NB4 (cell line): ENCODE measurements at regions not wholly inside any gene's neighbourhood (a gene's known extent, or its start where the extent isn't known, plus 50 kb on each side); places are given as distances from the start of the nearest gene placed in this dataset.

ENCODE experiments used
- MAX ChIP-seq: IDR thresholded peaks from 2 replicates; pipeline ENCODE4 v1.6.1; 2011; ENCODE audit warnings: low read depth, low read length
- TF ChIP-seq, protein P1 (sequence below): IDR thresholded peaks from one replicate; pipeline ENCODE4 v1.5.1; 2012; ENCODE audit warnings: low read depth, low read length

- TF ChIP-seq MAX, result no peak
- TF ChIP-seq, protein P1, sequence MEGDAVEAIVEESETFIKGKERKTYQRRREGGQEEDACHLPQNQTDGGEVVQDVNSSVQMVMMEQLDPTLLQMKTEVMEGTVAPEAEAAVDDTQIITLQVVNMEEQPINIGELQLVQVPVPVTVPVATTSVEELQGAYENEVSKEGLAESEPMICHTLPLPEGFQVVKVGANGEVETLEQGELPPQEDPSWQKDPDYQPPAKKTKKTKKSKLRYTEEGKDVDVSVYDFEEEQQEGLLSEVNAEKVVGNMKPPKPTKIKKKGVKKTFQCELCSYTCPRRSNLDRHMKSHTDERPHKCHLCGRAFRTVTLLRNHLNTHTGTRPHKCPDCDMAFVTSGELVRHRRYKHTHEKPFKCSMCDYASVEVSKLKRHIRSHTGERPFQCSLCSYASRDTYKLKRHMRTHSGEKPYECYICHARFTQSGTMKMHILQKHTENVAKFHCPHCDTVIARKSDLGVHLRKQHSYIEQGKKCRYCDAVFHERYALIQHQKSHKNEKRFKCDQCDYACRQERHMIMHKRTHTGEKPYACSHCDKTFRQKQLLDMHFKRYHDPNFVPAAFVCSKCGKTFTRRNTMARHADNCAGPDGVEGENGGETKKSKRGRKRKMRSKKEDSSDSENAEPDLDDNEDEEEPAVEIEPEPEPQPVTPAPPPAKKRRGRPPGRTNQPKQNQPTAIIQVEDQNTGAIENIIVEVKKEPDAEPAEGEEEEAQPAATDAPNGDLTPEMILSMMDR, result no peak
These were observed 1073.2 kb downstream of the TMTC2 start for GRCh38 chr12:83759906-83760305.
